Endodermal cell (in vitro differentiated cells): ENCODE measurements at regions not wholly inside any gene's neighbourhood (a gene's known extent, or its start where the extent isn't known, plus 50 kb on each side); places are given as distances from the start of the nearest gene placed in this dataset.

Source experiments
- DNase-seq: peaks from one replicate; pipeline ENCODE4 v3.0.0-alpha.2; 2017
- H3K27ac ChIP-seq: 2 replicates; pipeline ENCODE4 v1.5.1; 2013; ENCODE audit warnings: mild to moderate bottlenecking, low read depth, low read length, moderate library complexity
- H3K27me3 ChIP-seq: 2 replicates; pipeline ENCODE4 v1.6.1; 2013; ENCODE audit warnings: mild to moderate bottlenecking, low read length, moderate library complexity; ENCODE audit not compliant: insufficient read depth, control insufficient read depth, poor library complexity, severe bottlenecking
- H3K36me3 ChIP-seq: 2 replicates; pipeline ENCODE4 v1.7.0; 2013; ENCODE audit warnings: mild to moderate bottlenecking, low read length, moderate library complexity; ENCODE audit not compliant: control insufficient read depth, insufficient read depth
- H3K4me1 ChIP-seq: one replicate; pipeline ENCODE4 v1.7.0; 2013; ENCODE audit warnings: low read length; ENCODE audit not compliant: control insufficient read depth, insufficient read depth
- H3K4me3 ChIP-seq: 2 replicates; pipeline ENCODE4 v1.5.1; 2013; ENCODE audit warnings: mild to moderate bottlenecking, low read length, moderate library complexity
- H3K9ac ChIP-seq: 2 replicates; pipeline ENCODE4 v1.6.1; 2013; ENCODE audit warnings: mild to moderate bottlenecking, low read length, moderate library complexity; ENCODE audit not compliant: poor library complexity, severe bottlenecking; ENCODE audit errors: extremely low read depth
- H3K9me3 ChIP-seq: 2 replicates; pipeline ENCODE4 v1.6.1; 2013; ENCODE audit warnings: mild to moderate bottlenecking, low read length, moderate library complexity; ENCODE audit not compliant: control insufficient read depth
- H3K27ac Mint-ChIP-seq: 2 replicates; pipeline ENCODE4 v1.8.0; 2020; ENCODE audit warnings: mixed read lengths
- H3K27me3 Mint-ChIP-seq: 2 replicates; pipeline ENCODE4 v1.8.0; 2021; ENCODE audit warnings: mild to moderate bottlenecking, mixed read lengths; ENCODE audit not compliant: insufficient read depth
- H3K36me3 Mint-ChIP-seq: 2 replicates; pipeline ENCODE4 v1.8.0; 2020; ENCODE audit warnings: low read depth, mixed read lengths
- H3K4me1 Mint-ChIP-seq: 2 replicates; pipeline ENCODE4 v1.8.0; 2020; ENCODE audit warnings: mixed read lengths
- H3K4me3 Mint-ChIP-seq: 2 replicates; pipeline ENCODE4 v1.8.0; 2020; ENCODE audit warnings: mild to moderate bottlenecking, moderate library complexity, mixed read lengths
- H3K9me3 Mint-ChIP-seq: 2 replicates; pipeline ENCODE4 v1.8.0; 2020; ENCODE audit warnings: mild to moderate bottlenecking, mixed read lengths
- WGBS, 2 experiments: methylation state at CpG; one replicate each; pipeline versions ENCODE4 v1.1.5 to v1.1.7; 2013; ENCODE audit warnings: missing lambda C conversion rate in 2 of 2, mixed read lengths in 1 of 2; ENCODE audit not compliant: insufficient coverage in 1 of 2, insufficient read length in 1 of 2; 5-methylcytosine and 5-hydroxymethylcytosine counted together
- TF ChIP-seq, protein P1 (sequence below): fragments of 200-600 bp; sonication (generic); conservative IDR thresholded peaks from 2 replicates; pipeline ENCODE4 v1.5.0; 2021; ENCODE audit warnings: antibody characterized with exemption, mild to moderate bottlenecking

DNA sequence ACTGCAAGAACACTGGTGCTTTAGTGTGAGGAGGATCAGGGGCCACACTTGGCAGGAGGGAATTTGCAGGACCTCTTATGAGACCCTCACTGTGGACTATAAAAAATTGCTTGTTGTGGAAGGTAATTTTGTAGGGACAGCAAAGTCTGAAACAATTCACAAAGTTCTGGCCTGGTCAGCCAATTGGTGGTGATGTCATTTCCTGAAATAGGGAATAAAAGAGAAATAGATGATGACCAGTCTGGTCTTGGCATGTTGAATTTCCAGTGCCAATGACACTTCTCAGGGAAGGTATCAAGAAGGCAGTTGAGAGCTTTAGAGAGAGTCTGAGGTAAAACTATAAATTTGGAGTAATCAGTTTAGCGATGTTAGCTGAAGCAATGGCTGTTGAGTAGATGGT is 129.3 kb upstream of the LMNTD1 start:
- no peaks in the 10 kb centered on the region for H3K36me3 ChIP-seq
- H3K27ac ChIP-seq = no peak overlapping the region
- TF ChIP-seq, protein P1, sequence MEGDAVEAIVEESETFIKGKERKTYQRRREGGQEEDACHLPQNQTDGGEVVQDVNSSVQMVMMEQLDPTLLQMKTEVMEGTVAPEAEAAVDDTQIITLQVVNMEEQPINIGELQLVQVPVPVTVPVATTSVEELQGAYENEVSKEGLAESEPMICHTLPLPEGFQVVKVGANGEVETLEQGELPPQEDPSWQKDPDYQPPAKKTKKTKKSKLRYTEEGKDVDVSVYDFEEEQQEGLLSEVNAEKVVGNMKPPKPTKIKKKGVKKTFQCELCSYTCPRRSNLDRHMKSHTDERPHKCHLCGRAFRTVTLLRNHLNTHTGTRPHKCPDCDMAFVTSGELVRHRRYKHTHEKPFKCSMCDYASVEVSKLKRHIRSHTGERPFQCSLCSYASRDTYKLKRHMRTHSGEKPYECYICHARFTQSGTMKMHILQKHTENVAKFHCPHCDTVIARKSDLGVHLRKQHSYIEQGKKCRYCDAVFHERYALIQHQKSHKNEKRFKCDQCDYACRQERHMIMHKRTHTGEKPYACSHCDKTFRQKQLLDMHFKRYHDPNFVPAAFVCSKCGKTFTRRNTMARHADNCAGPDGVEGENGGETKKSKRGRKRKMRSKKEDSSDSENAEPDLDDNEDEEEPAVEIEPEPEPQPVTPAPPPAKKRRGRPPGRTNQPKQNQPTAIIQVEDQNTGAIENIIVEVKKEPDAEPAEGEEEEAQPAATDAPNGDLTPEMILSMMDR = no peak
- H3K9me3 ChIP-seq = peaks cover 6% of the 10 kb centered on the region
- Mint-ChIP-seq H3K36me3 (no peaks in the 10 kb centered on the region), H3K27ac (no peak overlapping the region), H3K4me3 (no peak overlapping the region), H3K27me3 (peaks cover 2% of the 10 kb centered on the region), H3K9me3 (peaks cover 5% of the 10 kb centered on the region), H3K4me1 (peaks cover 6% of the 10 kb centered on the region)
- no peak overlapping the region for H3K9ac ChIP-seq
- peaks cover 11% of the 10 kb centered on the region for H3K4me1 ChIP-seq
- H3K27me3 ChIP-seq = no peaks in the 10 kb centered on the region
- no peak for DNase-seq
- no peak overlapping the region for H3K4me3 ChIP-seq
- 100% methylated on average over 1 of the region's 1 CpG for WGBS, 2 experiments

DNA sequence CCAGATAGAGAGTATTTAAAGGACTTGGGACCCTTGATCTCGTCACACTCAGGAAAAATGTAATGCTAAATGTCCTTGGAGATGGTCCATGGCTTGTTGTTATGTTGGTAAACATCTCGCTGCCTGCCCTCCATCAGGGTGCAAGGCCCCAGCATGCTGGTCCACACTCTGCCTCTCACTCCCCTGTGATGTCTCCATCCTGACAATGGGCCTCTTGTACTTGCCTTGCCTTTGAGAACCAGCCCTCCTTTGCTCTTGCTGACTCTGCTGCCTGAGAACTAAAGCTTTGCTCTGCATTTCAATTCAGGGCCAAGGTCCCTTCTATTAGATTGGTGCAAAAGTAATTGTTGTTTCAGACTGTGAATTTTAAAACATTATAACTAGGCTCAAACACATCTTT is 131.0 kb upstream of the LMNTD1 start:
- Mint-ChIP-seq H3K36me3 (no peaks in the 10 kb centered on the region), H3K27me3 (peaks cover 2% of the 10 kb centered on the region), H3K9me3 (peaks cover 6% of the 10 kb centered on the region), H3K4me1 (peaks cover 13% of the 10 kb centered on the region), H3K27ac (no peak overlapping the region), H3K4me3 (no peak overlapping the region)
- Histone ChIP-seq H3K27me3 (no peaks in the 10 kb centered on the region), H3K9ac (no peak overlapping the region), H3K4me1 (peaks cover 2% of the 10 kb centered on the region), H3K4me3 (no peak overlapping the region), H3K36me3 (no peaks in the 10 kb centered on the region), H3K9me3 (peaks cover 6% of the 10 kb centered on the region), H3K27ac (no peak overlapping the region)
- DNase-seq = no peak
- TF ChIP-seq, protein P1 = no peak
- WGBS, 2 experiments = 96% methylated on average over 2 of the region's 2 CpGs; no CpG with 5 or more reads in 1 of the 2 experiments

DNA sequence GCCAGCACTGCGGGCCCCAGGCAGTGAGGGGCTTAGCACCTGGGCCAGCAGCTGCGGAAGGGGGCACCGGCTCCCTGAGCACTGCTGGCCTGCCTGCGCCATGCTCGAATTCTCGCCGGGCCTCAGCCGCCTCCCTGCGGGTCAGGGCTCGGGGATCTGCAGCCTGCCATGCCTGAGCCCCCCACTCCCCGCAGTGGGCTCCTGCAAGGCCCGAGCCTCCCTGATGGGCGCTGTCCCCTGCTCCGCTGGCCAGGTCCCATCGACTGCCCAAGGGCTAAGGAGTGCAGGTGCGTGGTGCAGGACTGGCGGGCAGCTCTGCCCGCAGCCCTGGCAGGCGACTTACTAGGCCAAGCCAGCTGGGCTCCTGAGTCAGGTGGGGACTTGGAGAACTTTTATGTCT is 133.3 kb upstream of the LMNTD1 start:
- Histone ChIP-seq H3K9me3 (peaks cover 6% of the 10 kb centered on the region), H3K9ac (no peak overlapping the region), H3K4me3 (no peak overlapping the region), H3K36me3 (no peaks in the 10 kb centered on the region), H3K4me1 (no peaks in the 10 kb centered on the region), H3K27me3 (no peaks in the 10 kb centered on the region), H3K27ac (no peak overlapping the region)
- Mint-ChIP-seq H3K4me1 (peaks cover 24% of the 10 kb centered on the region), H3K9me3 (peaks cover 6% of the 10 kb centered on the region), H3K27me3 (peaks cover 13% of the 10 kb centered on the region), H3K36me3 (no peaks in the 10 kb centered on the region), H3K27ac (no peak overlapping the region), H3K4me3 (no peak overlapping the region)
- DNase-seq = no peak
- TF ChIP-seq, protein P1 = no peak
- WGBS, 2 experiments = 96 to 100% methylated on average over 1 to 19 of the region's 19 CpGs
